ENCODE measurements at regions not wholly inside any gene's neighbourhood (a gene's known extent, or its start where the extent isn't known, plus 50 kb on each side); places are given as distances from the start of the nearest gene placed in this dataset.
"Not testable (repeated sequence)": the region's sequence is repeated elsewhere in the genome, so short reads cannot be mapped to it uniquely, and the experiment has no call there.

GRCh38 chr2:595141-595815, 81.9 kb downstream of the TMEM18 start:
- DNase-seq (ENCODE audit: low read depth), result no peak

- DNase-seq (ENCODE audit: low read depth), result no peak
Observed at GRCh38 chr2:594297-594949, 82.8 kb downstream of the TMEM18 start.

GRCh38 chr2:593356-594026, 83.7 kb downstream of the TMEM18 start:
- no peak for DNase-seq (ENCODE audit: low read depth)

GRCh38 chr2:592737-593136, 84.5 kb downstream of the TMEM18 start:
- no peak for DNase-seq (ENCODE audit: low read depth)

GRCh38 chr2:590214-591175, 86.7 kb downstream of the TMEM18 start:
- no peak for DNase-seq (ENCODE audit: low read depth)

- no peak for DNase-seq (ENCODE audit: low read depth)
Observed at GRCh38 chr2:589281-590130, 87.7 kb downstream of the TMEM18 start.

GRCh38 chr2:588074-588645, 89.0 kb downstream of the TMEM18 start:
- no peak for DNase-seq (ENCODE audit: low read depth)

GRCh38 chr2:587087-587960, 89.9 kb downstream of the TMEM18 start:
- no peak for DNase-seq (ENCODE audit: low read depth)

- DNase-seq (ENCODE audit: low read depth), result no peak
Observed at GRCh38 chr2:586641-587076, 90.5 kb downstream of the TMEM18 start.

- DNase-seq (ENCODE audit: low read depth), result peak; percentile 18
Observed at GRCh38 chr2:584863-585823, 92.1 kb downstream of the TMEM18 start.

- no peak for DNase-seq (ENCODE audit: low read depth)
Observed at GRCh38 chr2:583666-584065, 93.5 kb downstream of the TMEM18 start.

GRCh38 chr2:582792-583528, 94.2 kb downstream of the TMEM18 start:
- no peak for DNase-seq (ENCODE audit: low read depth)

- not testable (repeated sequence) for DNase-seq (ENCODE audit: low read depth)
Observed at GRCh38 chr2:582289-582688, 94.9 kb downstream of the TMEM18 start.

GRCh38 chr2:579961-580360, 97.2 kb downstream of the TMEM18 start:
- DNase-seq (ENCODE audit: low read depth), result no peak

- DNase-seq (ENCODE audit: low read depth), result no peak
Observed at GRCh38 chr2:579351-579886, 97.8 kb downstream of the TMEM18 start.

- no peak for DNase-seq (ENCODE audit: low read depth)
Observed at GRCh38 chr2:576292-576691, 100.9 kb downstream of the TMEM18 start.

- DNase-seq (ENCODE audit: low read depth), result no peak
Observed at GRCh38 chr2:575727-576236, 101.4 kb downstream of the TMEM18 start.

Measured in M059J (cell line).